K562 (cell line): ENCODE measurements at regions not wholly inside any gene's neighbourhood (a gene's known extent, or its start where the extent isn't known, plus 50 kb on each side); places are given as distances from the start of the nearest gene placed in this dataset.

Source experiments
- CBX3 ChIP-seq, 2 experiments: IDR thresholded peaks; 1 replicate in 1 of 2; 2 replicates in 1 of 2; pipeline ENCODE4 v1.6.1; 2012; ENCODE audit warnings: inconsistent platforms in 2 of 2, low read length in 2 of 2, borderline replicate concordance in 1 of 2, control low read depth in 1 of 2
- CCAR2 ChIP-seq: fragments of 200-400 bp; formaldehyde crosslinking; IDR thresholded peaks from 2 replicates; pipeline ENCODE4 v1.6.1; 2017; ENCODE audit warnings: mild to moderate bottlenecking, low read depth, low read length
- HLTF ChIP-seq: fragments of 450-650 bp; IDR thresholded peaks from 2 replicates; pipeline ENCODE4 v1.6.1; 2016
- HMGN3 ChIP-seq: IDR thresholded peaks from 2 replicates; pipeline ENCODE4 v1.6.1; 2011; ENCODE audit warnings: borderline replicate concordance, low read depth, mild to moderate bottlenecking, mixed read lengths, low read length; ENCODE audit not compliant: insufficient read length; ENCODE audit errors: extremely low read depth
- KLF1 ChIP-seq: fragments of 450-650 bp; IDR thresholded peaks from 2 replicates; pipeline ENCODE4 v1.6.1; 2016; ENCODE audit warnings: missing genetic modification characterization, missing compliant biosample characterization
- PKNOX1 ChIP-seq: fragments of 450-650 bp; IDR thresholded peaks from 2 replicates; pipeline ENCODE4 v1.6.1; 2016
- SAP30 ChIP-seq: fragments of 200-600 bp; sonication (generic); IDR thresholded peaks from 2 replicates; pipeline ENCODE4 v1.6.1; 2012; ENCODE audit warnings: borderline replicate concordance, low read depth, mild to moderate bottlenecking, moderate library complexity, low read length, control low read depth, inconsistent platforms; ENCODE audit not compliant: insufficient read depth, poor library complexity, severe bottlenecking
- ZFP1 ChIP-seq: fragments of 450-650 bp; formaldehyde crosslinking; IDR thresholded peaks from 2 replicates; pipeline ENCODE4 v1.4.0; 2020; ENCODE audit warnings: mild to moderate bottlenecking, mixed read lengths
- ZNF583 ChIP-seq: fragments of 250-450 bp; sonication (Bioruptor Pico); IDR thresholded peaks from 2 replicates; pipeline ENCODE4 v1.4.0; 2020
- ZNF584 ChIP-seq: fragments of 200-800 bp; sonication (Bioruptor generic); IDR thresholded peaks from 2 replicates; pipeline ENCODE4 v1.6.1; 2016; ENCODE audit warnings: low read depth, mild to moderate bottlenecking, missing genetic modification characterization, missing compliant biosample characterization
- TF ChIP-seq, protein P1 (sequence below): fragments of 250-450 bp; sonication (Bioruptor Pico); IDR thresholded peaks from 2 replicates; pipeline ENCODE4 v1.5.0; 2021

DNA sequence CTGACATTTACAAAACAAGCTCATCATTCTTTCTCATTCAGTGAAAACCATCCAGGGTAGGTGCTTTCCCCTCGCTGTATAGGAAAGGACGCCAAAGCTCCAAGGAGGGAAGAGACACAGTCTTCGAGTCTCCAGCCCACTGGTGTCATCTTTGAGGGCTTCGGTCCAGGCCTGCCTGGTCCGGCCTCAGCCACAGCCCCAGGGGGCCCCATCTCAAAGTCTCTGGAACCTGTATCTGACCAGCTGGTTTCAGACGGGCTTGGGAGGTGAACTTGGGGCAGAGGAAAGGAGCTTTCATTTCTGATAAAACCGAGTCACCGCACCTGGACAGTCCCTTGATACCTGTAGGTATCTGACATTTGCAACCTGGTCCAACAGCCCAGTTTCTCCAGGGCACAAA, 229.5 kb upstream of the RTL1 start (continued):
- TF ChIP-seq PKNOX1: no peak
- no peak for TF ChIP-seq CCAR2
- TF ChIP-seq ZNF584: no peak
- no peak for TF ChIP-seq HLTF
- TF ChIP-seq, protein P1, sequence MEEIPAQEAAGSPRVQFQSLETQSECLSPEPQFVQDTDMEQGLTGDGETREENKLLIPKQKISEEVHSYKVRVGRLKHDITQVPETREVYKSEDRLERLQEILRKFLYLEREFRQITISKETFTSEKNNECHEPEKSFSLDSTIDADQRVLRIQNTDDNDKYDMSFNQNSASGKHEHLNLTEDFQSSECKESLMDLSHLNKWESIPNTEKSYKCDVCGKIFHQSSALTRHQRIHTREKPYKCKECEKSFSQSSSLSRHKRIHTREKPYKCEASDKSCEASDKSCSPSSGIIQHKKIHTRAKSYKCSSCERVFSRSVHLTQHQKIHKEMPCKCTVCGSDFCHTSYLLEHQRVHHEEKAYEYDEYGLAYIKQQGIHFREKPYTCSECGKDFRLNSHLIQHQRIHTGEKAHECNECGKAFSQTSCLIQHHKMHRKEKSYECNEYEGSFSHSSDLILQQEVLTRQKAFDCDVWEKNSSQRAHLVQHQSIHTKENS (CRISPR knock-in tag): no peak
- TF ChIP-seq HMGN3: no peak
- no peak for TF ChIP-seq ZNF583
- no peak for TF ChIP-seq ZFP1 (CRISPR knock-in tag)
- TF ChIP-seq CBX3 (IDR thresholded peaks at IDR 0.05; ENCODE audit: borderline replicate concordance in 1 of 2, low read length in 2 of 2): no peak
- TF ChIP-seq KLF1 (tag): no peak
- TF ChIP-seq SAP30: no peak
